IMR-90 (cell line): ENCODE measurements at regions not wholly inside any gene's neighbourhood (a gene's known extent, or its start where the extent isn't known, plus 50 kb on each side); places are given as distances from the start of the nearest gene placed in this dataset.

Source experiments
- ATAC-seq: fragments of 200-7000 bp; cut with Tn5 transposase; 2 replicates; pipeline ENCODE4 v1.9.1; 2020; ENCODE audit warnings: low read depth, mild to moderate bottlenecking, moderate library complexity
- BruUV-seq: library from RNA; stranded (reverse); fragments of 400-500 nt; replicated peaks from 2 replicates; lab custom pipeline; 2021; lab: Mats Ljungman, UMichigan
- CTCF ChIA-PET: fragments of 300-600 bp; formaldehyde crosslinking; extraction: SDS; loops from one replicate; lab custom pipeline; 2021; ENCODE audit warnings: antibody characterized with exemption; lab: Yijun Ruan, JAX
- POLR2A ChIA-PET: fragments of 300-600 bp; sonication (Branson Sonifier 250); formaldehyde crosslinking; loops from one replicate; lab custom pipeline; 2022; ENCODE audit warnings: antibody characterized with exemption; ENCODE audit not compliant: unreplicated experiment; lab: Charles Lee
- DNase-seq: peaks from one replicate; pipeline ENCODE4 v3.0.0; 2013
- H2AFZ ChIP-seq: replicated peaks from 2 replicates; pipeline ENCODE3; 2013; ENCODE audit warnings: low read length, mild to moderate bottlenecking; ENCODE audit not compliant: poor library complexity
- H2AK5ac ChIP-seq: 2 replicates; pipeline ENCODE4 v1.6.1; 2013; ENCODE audit warnings: low read depth, low read length, inconsistent platforms
- H2AK9ac ChIP-seq: replicated peaks from 2 replicates; pipeline ENCODE3; 2013; ENCODE audit warnings: mild to moderate bottlenecking, low read depth, low read length, moderate library complexity; ENCODE audit not compliant: poor library complexity
- H2BK120ac ChIP-seq: 2 replicates; pipeline ENCODE4 v1.6.1; 2013; ENCODE audit warnings: low read depth, low read length, inconsistent platforms
- H2BK15ac ChIP-seq: 3 replicates; pipeline ENCODE4 v1.6.1; 2013; ENCODE audit warnings: low read depth, low read length, inconsistent platforms
- H2BK20ac ChIP-seq: 2 replicates; pipeline ENCODE4 v1.6.1; 2013; ENCODE audit warnings: low read depth, mild to moderate bottlenecking, inconsistent platforms, low read length, moderate library complexity
- H2BK5ac ChIP-seq: 2 replicates; pipeline ENCODE4 v1.6.1; 2013; ENCODE audit warnings: mild to moderate bottlenecking, low read depth, low read length, inconsistent platforms; ENCODE audit not compliant: poor library complexity, severe bottlenecking
- H3K14ac ChIP-seq: replicated peaks from 2 replicates; pipeline ENCODE4 v1.6.1; 2013; ENCODE audit warnings: low read depth, low read length, inconsistent platforms
- H3K18ac ChIP-seq: 2 replicates; pipeline ENCODE4 v1.6.1; 2013; ENCODE audit warnings: low read depth, low read length, control low read depth
- H3K23ac ChIP-seq: 2 replicates; pipeline ENCODE4 v1.6.1; 2013; ENCODE audit warnings: low read depth, low read length, inconsistent platforms
- H3K27ac ChIP-seq: 2 replicates; pipeline ENCODE4 v1.5.1; 2013; ENCODE audit warnings: mild to moderate bottlenecking, control low read depth, low read length; ENCODE audit not compliant: insufficient read depth
- H3K27me3 ChIP-seq: 2 replicates; pipeline ENCODE4 v1.6.1; 2013; ENCODE audit warnings: low read length; ENCODE audit not compliant: control insufficient read depth, insufficient read depth
- H3K36me3 ChIP-seq: 2 replicates; pipeline ENCODE4 v1.6.1; 2013; ENCODE audit warnings: low read length, mixed read lengths; ENCODE audit not compliant: control insufficient read depth, insufficient read depth
- H3K4ac ChIP-seq: 2 replicates; pipeline ENCODE4 v1.6.1; 2013; ENCODE audit warnings: low read depth, low read length, inconsistent platforms
- H3K4me1 ChIP-seq: 2 replicates; pipeline ENCODE4 v1.6.1; 2013; ENCODE audit warnings: low read length, mixed read lengths; ENCODE audit not compliant: control insufficient read depth, insufficient read depth
- H3K4me2 ChIP-seq: 2 replicates; pipeline ENCODE4 v1.6.1; 2013; ENCODE audit warnings: low read depth, mild to moderate bottlenecking, control low read depth, low read length, moderate library complexity
- H3K4me3 ChIP-seq: 2 replicates; pipeline ENCODE4 v1.5.1; 2013; ENCODE audit warnings: low read depth, mild to moderate bottlenecking, control low read depth, low read length, moderate library complexity; ENCODE audit not compliant: insufficient read depth
- H3K56ac ChIP-seq: 2 replicates; pipeline ENCODE4 v1.6.1; 2013; ENCODE audit warnings: low read length, inconsistent platforms; ENCODE audit not compliant: insufficient read depth; ENCODE audit errors: extremely low read depth
- H3K79me1 ChIP-seq, 2 experiments: 2 replicates each; pipeline ENCODE4 v1.6.1; 2013; ENCODE audit warnings: low read length in 2 of 2, inconsistent platforms in 1 of 2, low read depth in 1 of 2
- H3K9ac ChIP-seq: 2 replicates; pipeline ENCODE4 v1.6.1; 2013; ENCODE audit warnings: low read depth, low read length, control low read depth
- H3K9me1 ChIP-seq: 2 replicates; pipeline ENCODE4 v1.6.1; 2013; ENCODE audit warnings: low read length, inconsistent platforms; ENCODE audit not compliant: insufficient read depth
- H3K9me3 ChIP-seq: 2 replicates; pipeline ENCODE4 v1.6.1; 2013; ENCODE audit warnings: low read length; ENCODE audit not compliant: control insufficient read depth, insufficient read depth
- H4K20me1 ChIP-seq: 2 replicates; pipeline ENCODE4 v1.6.1; 2013; ENCODE audit warnings: low read length, inconsistent platforms; ENCODE audit not compliant: insufficient read depth
- H4K5ac ChIP-seq: 2 replicates; pipeline ENCODE4 v1.6.1; 2013; ENCODE audit warnings: mild to moderate bottlenecking, low read depth, low read length, control low read depth
- H4K8ac ChIP-seq, 2 experiments: 2 replicates each; pipeline ENCODE4 v1.6.1; 2013; ENCODE audit warnings: low read depth in 2 of 2, low read length in 2 of 2, control low read depth in 1 of 2, inconsistent platforms in 1 of 2
- H4K91ac ChIP-seq: 2 replicates; pipeline ENCODE4 v1.6.1; 2013; ENCODE audit warnings: low read depth, low read length, inconsistent platforms; ENCODE audit not compliant: insufficient read depth
- BHLHE40 ChIP-seq: fragments of 150-350 bp; IDR thresholded peaks from 2 replicates; pipeline ENCODE4 v1.6.1; 2016; ENCODE audit warnings: mild to moderate bottlenecking, low read depth, low read length
- CEBPB ChIP-seq: IDR thresholded peaks from 2 replicates; pipeline ENCODE4 v1.6.1; 2012; ENCODE audit warnings: low read depth, low read length, improper control_type of control experiment
- CHD1 ChIP-seq: IDR thresholded peaks from 2 replicates; pipeline ENCODE4 v1.6.1; 2012; ENCODE audit warnings: low read depth, low read length, improper control_type of control experiment
- CTCF ChIP-seq: conservative IDR thresholded peaks from 2 replicates; pipeline ENCODE4 v1.5.1; 2012; ENCODE audit warnings: mild to moderate bottlenecking, low read depth, low read length, improper control_type of control experiment
- FOS ChIP-seq: fragments of 150-350 bp; IDR thresholded peaks from 2 replicates; pipeline ENCODE4 v1.6.1; 2016; ENCODE audit warnings: low read depth, low read length
- MAFK ChIP-seq: IDR thresholded peaks from 2 replicates; pipeline ENCODE4 v1.6.1; 2012; ENCODE audit warnings: low read depth, low read length, improper control_type of control experiment
- MAZ ChIP-seq: IDR thresholded peaks from 2 replicates; pipeline ENCODE4 v1.6.1; 2012; ENCODE audit warnings: low read depth, mild to moderate bottlenecking, low read length, improper control_type of control experiment, moderate library complexity, borderline replicate concordance
- MXI1 ChIP-seq: IDR thresholded peaks from 2 replicates; pipeline ENCODE4 v1.6.1; 2012; ENCODE audit warnings: low read depth, mild to moderate bottlenecking, low read length, moderate library complexity, borderline replicate concordance
- NFE2L2 ChIP-seq: fragments of 150-350 bp; IDR thresholded peaks from 2 replicates; pipeline ENCODE4 v1.6.1; 2016; ENCODE audit warnings: low read depth, mild to moderate bottlenecking, low read length
- POLR2A ChIP-seq: IDR thresholded peaks from 2 replicates; pipeline ENCODE4 v1.6.1; 2012; ENCODE audit warnings: mild to moderate bottlenecking, low read depth, low read length
- RAD21 ChIP-seq: IDR thresholded peaks from 2 replicates; pipeline ENCODE4 v1.6.1; 2012; ENCODE audit warnings: low read length, improper control_type of control experiment
- RCOR1 ChIP-seq: IDR thresholded peaks from 2 replicates; pipeline ENCODE4 v1.6.1; 2012; ENCODE audit warnings: mild to moderate bottlenecking, low read length, improper control_type of control experiment; ENCODE audit not compliant: insufficient replicate concordance
- RFX5 ChIP-seq: IDR thresholded peaks from 2 replicates; pipeline ENCODE4 v1.8.0; 2012; ENCODE audit warnings: low read depth, mild to moderate bottlenecking, low read length, moderate library complexity
- SMC3 ChIP-seq: fragments of 150-350 bp; IDR thresholded peaks from 2 replicates; pipeline ENCODE4 v1.6.1; 2016; ENCODE audit warnings: low read depth, mild to moderate bottlenecking, antibody characterized with exemption, low read length, moderate library complexity
- WGBS, 2 experiments: methylation state at CpG; one replicate each; pipeline versions ENCODE4 v1.1.5 to v1.1.7; 2013; ENCODE audit warnings: missing lambda C conversion rate in 2 of 2; ENCODE audit not compliant: insufficient read length in 1 of 2; ENCODE audit errors: extremely low coverage in 2 of 2; 5-methylcytosine and 5-hydroxymethylcytosine counted together
- dilution Hi-C: fragments of 300-500 bp; cut with HindIII; formaldehyde crosslinking; loops from one replicate; pipeline ENCODE4 v1.14.3; 2018; ENCODE audit warnings: low sequenced_read_pairs; ENCODE audit not compliant: unreplicated experiment
- in situ Hi-C: fragments of 300-500 bp; cut with MboI; formaldehyde crosslinking; loops from 3 replicates; pipeline ENCODE4 v1.14.3; 2019; ENCODE audit warnings: low sequenced_read_pairs, inconsistent platforms, mixed read lengths
- intact Hi-C: fragments of 100-400 bp; cut with micrococcal nuclease; formaldehyde crosslinking; loops from 2 replicates; pipeline ENCODE4 v1.10.0; 2022
- TF ChIP-seq, protein P1 (sequence below): fragments of 150-350 bp; IDR thresholded peaks from 2 replicates; pipeline ENCODE4 v1.6.1; 2016; ENCODE audit warnings: low read depth, mild to moderate bottlenecking, low read length, moderate library complexity, borderline replicate concordance
- TF ChIP-seq, protein P2 (sequence below): fragments of 150-350 bp; IDR thresholded peaks from 2 replicates; pipeline ENCODE4 v1.6.1; 2017; ENCODE audit warnings: mild to moderate bottlenecking, antibody characterized with exemption, low read length, low read depth

- Histone ChIP-seq H3K14ac (no peak overlapping the region), H2BK5ac (no peak overlapping the region), H3K9me1 (no peaks in the 10 kb centered on the region), H3K27ac (no peak overlapping the region), H3K18ac (no peak overlapping the region), H2AFZ (no peak overlapping the region), H4K5ac (no peak overlapping the region), H3K36me3 (no peaks in the 10 kb centered on the region), H2AK9ac (no peak overlapping the region), H3K4me3 (no peak overlapping the region), H4K8ac (no peak overlapping the region), H3K4ac (no peak overlapping the region), H3K79me1 (no peaks in the 10 kb centered on the region), H3K27me3 (no peaks in the 10 kb centered on the region), H3K9ac (no peak overlapping the region), H2BK20ac (no peak overlapping the region), H2BK15ac (no peak overlapping the region), H3K4me2 (no peak overlapping the region), H3K9me3 (peaks cover 40% of the 10 kb centered on the region), H2AK5ac (no peak overlapping the region), H4K20me1 (no peaks in the 10 kb centered on the region), H3K4me1 (no peaks in the 10 kb centered on the region), H2BK120ac (no peak overlapping the region), H4K91ac (no peak overlapping the region), H3K23ac (no peak overlapping the region), H3K56ac (no peak overlapping the region)
- TF ChIP-seq POLR2A (no peak), CTCF (no peak), MAZ (no peak), MAFK (no peak), BHLHE40 (no peak), FOS (no peak), NFE2L2 (no peak), MXI1 (no peak), CHD1 (no peak), SMC3 (no peak), RFX5 (no peak), RCOR1 (no peak), CEBPB (no peak), RAD21 (no peak)
- TF ChIP-seq, protein P1, sequence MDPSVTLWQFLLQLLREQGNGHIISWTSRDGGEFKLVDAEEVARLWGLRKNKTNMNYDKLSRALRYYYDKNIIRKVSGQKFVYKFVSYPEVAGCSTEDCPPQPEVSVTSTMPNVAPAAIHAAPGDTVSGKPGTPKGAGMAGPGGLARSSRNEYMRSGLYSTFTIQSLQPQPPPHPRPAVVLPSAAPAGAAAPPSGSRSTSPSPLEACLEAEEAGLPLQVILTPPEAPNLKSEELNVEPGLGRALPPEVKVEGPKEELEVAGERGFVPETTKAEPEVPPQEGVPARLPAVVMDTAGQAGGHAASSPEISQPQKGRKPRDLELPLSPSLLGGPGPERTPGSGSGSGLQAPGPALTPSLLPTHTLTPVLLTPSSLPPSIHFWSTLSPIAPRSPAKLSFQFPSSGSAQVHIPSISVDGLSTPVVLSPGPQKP = no peak
- TF ChIP-seq, protein P2, sequence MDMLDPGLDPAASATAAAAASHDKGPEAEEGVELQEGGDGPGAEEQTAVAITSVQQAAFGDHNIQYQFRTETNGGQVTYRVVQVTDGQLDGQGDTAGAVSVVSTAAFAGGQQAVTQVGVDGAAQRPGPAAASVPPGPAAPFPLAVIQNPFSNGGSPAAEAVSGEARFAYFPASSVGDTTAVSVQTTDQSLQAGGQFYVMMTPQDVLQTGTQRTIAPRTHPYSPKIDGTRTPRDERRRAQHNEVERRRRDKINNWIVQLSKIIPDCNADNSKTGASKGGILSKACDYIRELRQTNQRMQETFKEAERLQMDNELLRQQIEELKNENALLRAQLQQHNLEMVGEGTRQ = no peak
- no TSS peak for BruUV-seq
- in situ Hi-C loops (no loop called here), intact Hi-C loops (no loop called here), dilution Hi-C loops (no loop called here)
- POLR2A ChIA-PET = no interaction called here
- DNase-seq = no peak
- 59% methylated on average over 5 of the region's 5 CpGs; no CpG with 5 or more reads in 1 of the 2 experiments for WGBS, 2 experiments
- CTCF ChIA-PET = no interaction called here
- no peak for ATAC-seq
Measured at GRCh38 chr20:56155625-56156024, 92.9 kb upstream of the MC3R start.
